ENCODE measurements at regions not wholly inside any gene's neighbourhood (a gene's known extent, or its start where the extent isn't known, plus 50 kb on each side); places are given as distances from the start of the nearest gene placed in this dataset.

- no peak overlapping the region for H4K91ac ChIP-seq (replicated peaks; ENCODE audit: insufficient read length, low read length)
- ChIA-PET CTCF (ENCODE audit: partially characterized antibody) (interaction anchor here (0.6 to 0.8 kb wide), 3 partner anchors 14 to 189 kb away, joined by 3 read pairs; no protein-coding TSS in a partner anchor), POLR2A (ENCODE audit: partially characterized antibody) (no interaction called here)
- no peak overlapping the region for H3K27ac ChIP-seq (ENCODE audit: low read depth, low read length)
- no peak overlapping the region for H2BK5ac ChIP-seq (ENCODE audit: low read depth, low read length)
- no peak overlapping the region for H2AK5ac ChIP-seq (ENCODE audit: low read depth, low read length)
- no peak overlapping the region for H3K23ac ChIP-seq (ENCODE audit: insufficient read length)
- no peaks in the 10 kb centered on the region for H3K79me1 ChIP-seq (ENCODE audit: low read depth, low read length)
- no peak overlapping the region for H3K56ac ChIP-seq (replicated peaks; ENCODE audit: insufficient read length, low read depth, low read length)
- no peak overlapping the region for H3K4me3 ChIP-seq (ENCODE audit: extremely low read depth in 1 of 4, insufficient read depth in 2 of 4, low read depth in 3 of 4, low read length in 4 of 4)
- no peak overlapping the region for H2AFZ ChIP-seq (ENCODE audit: low read length)
- no peak for DNase-seq (ENCODE audit: low read depth in 1 of 2, low spot score in 2 of 2)
- no peak overlapping the region for H4K8ac ChIP-seq (ENCODE audit: extremely low read depth, insufficient read depth, low read length)
- no peaks in the 10 kb centered on the region for H3K23me2 ChIP-seq (ENCODE audit: low read depth, low read length)
- 85% methylated on average over 2 of the region's 2 CpGs; no CpG with 5 or more reads in 1 of the 2 experiments for WGBS, 2 experiments (ENCODE audit: extremely low coverage in 1 of 2, insufficient coverage in 1 of 2, insufficient read length in 1 of 2, insufficient replicate concordance in 2 of 2, low coverage in 1 of 2, low lambda C conversion rate in 2 of 2, missing lambda C conversion rate in 1 of 2)
- H3K9me3 ChIP-seq (ENCODE audit: insufficient read depth in 2 of 2, low read depth in 1 of 2, low read length in 1 of 2) = no peaks in the 10 kb centered on the region
- H4K20me1 ChIP-seq (replicated peaks in 1 of 2; ENCODE audit: control insufficient read depth in 1 of 2, insufficient read depth in 2 of 2, low read length in 2 of 2) = no peaks in the 10 kb centered on the region
- H3K18ac ChIP-seq (ENCODE audit: extremely low read depth, low read length) = no peak overlapping the region
- no peak overlapping the region for H3K4me2 ChIP-seq (ENCODE audit: insufficient read depth in 1 of 2, low read depth in 2 of 2, low read length in 2 of 2)
- no peak overlapping the region for H4K5ac ChIP-seq (ENCODE audit: insufficient read length, low read depth, low read length)
- H2BK15ac ChIP-seq (ENCODE audit: low read length) = no peak overlapping the region
- no peak overlapping the region for H3K14ac ChIP-seq (ENCODE audit: insufficient read length)
- H3K4me1 ChIP-seq (replicated peaks in 1 of 4; ENCODE audit: control insufficient read depth in 3 of 4, insufficient read depth in 4 of 4, low read length in 3 of 4) = no peaks in the 10 kb centered on the region
- H3K9ac ChIP-seq (replicated peaks in 1 of 4; ENCODE audit: extremely low read depth in 1 of 4, low read depth in 3 of 4, low read length in 3 of 4) = no peak overlapping the region
- FAIRE-seq = no peak
- no peak overlapping the region for H2BK120ac ChIP-seq (replicated peaks; ENCODE audit: low read depth, low read length)
- H3K79me2 ChIP-seq (ENCODE audit: control insufficient read depth in 1 of 2, insufficient read depth in 2 of 2, low read length in 2 of 2) = no peaks in the 10 kb centered on the region
- H3K36me3 ChIP-seq (ENCODE audit: control insufficient read depth in 2 of 4, insufficient read depth in 4 of 4, low read length in 3 of 4) = no peaks in the 10 kb centered on the region
- no peak overlapping the region for H3K4ac ChIP-seq (replicated peaks; ENCODE audit: insufficient read length, low read depth, low read length)
- no peak overlapping the region for H2BK20ac ChIP-seq (ENCODE audit: low read length)
- H3K27me3 ChIP-seq (replicated peaks in 1 of 4; ENCODE audit: control insufficient read depth in 3 of 4, extremely low read depth in 1 of 4, insufficient read depth in 3 of 4, low read length in 3 of 4) = no peaks in the 10 kb centered on the region
- no peak overlapping the region for H2BK12ac ChIP-seq (ENCODE audit: low read depth, low read length)
- TF ChIP-seq NRF1 (IDR thresholded peaks at IDR 0.05; ENCODE audit: low read depth, low read length) (no peak), ZNF274 (IDR thresholded peaks at IDR 0.05; ENCODE audit: borderline replicate concordance, extremely low read depth, low read length) (no peak), CHD2 (IDR thresholded peaks at IDR 0.05; ENCODE audit: low read length) (no peak), GTF2F1 (IDR thresholded peaks at IDR 0.05; ENCODE audit: borderline replicate concordance, low read depth, low read length) (no peak), TEAD4 (IDR thresholded peaks at IDR 0.05; ENCODE audit: low read depth, low read length) (no peak), POU5F1 (IDR thresholded peaks at IDR 0.05; ENCODE audit: low read depth, low read length) (no peak), CEBPB (IDR thresholded peaks at IDR 0.05; ENCODE audit: low read depth, low read length) (no peak), TBP (IDR thresholded peaks at IDR 0.05; ENCODE audit: low read depth, low read length) (no peak), EP300 (IDR thresholded peaks at IDR 0.05; ENCODE audit: borderline replicate concordance in 1 of 2, low read depth in 2 of 2, low read length in 2 of 2) (no peak), TAF1 (IDR thresholded peaks at IDR 0.05; ENCODE audit: low read depth, low read length) (no peak), HDAC2 (IDR thresholded peaks at IDR 0.05; ENCODE audit: borderline replicate concordance in 1 of 2, low read depth in 2 of 2, low read length in 2 of 2) (no peak), NANOG (IDR thresholded peaks at IDR 0.05; ENCODE audit: insufficient read depth, low read depth, low read length, poor library complexity, severe bottlenecking) (no peak), USF2 (IDR thresholded peaks at IDR 0.05; ENCODE audit: low read length) (no peak), SIX5 (IDR thresholded peaks at IDR 0.05; ENCODE audit: low read depth, low read length) (no peak)
Observed at GRCh38 chr2:195500879-195501278, 156.1 kb upstream of the SLC39A10 start.
